ENCODE measurements at regions not wholly inside any gene's neighbourhood (a gene's known extent, or its start where the extent isn't known, plus 50 kb on each side); places are given as distances from the start of the nearest gene placed in this dataset.

- no peak overlapping the region for H3K4me3 ChIP-seq
- no peak for DNase-seq (ENCODE audit: low spot score in 2 of 2)
Observed at GRCh38 chr4:63371001-63371400, 1038.2 kb downstream of the TECRL start.

GRCh38 chr4:63361628-63362027 lies 1047.6 kb downstream of the TECRL start:
- TF ChIP-seq, protein P1, sequence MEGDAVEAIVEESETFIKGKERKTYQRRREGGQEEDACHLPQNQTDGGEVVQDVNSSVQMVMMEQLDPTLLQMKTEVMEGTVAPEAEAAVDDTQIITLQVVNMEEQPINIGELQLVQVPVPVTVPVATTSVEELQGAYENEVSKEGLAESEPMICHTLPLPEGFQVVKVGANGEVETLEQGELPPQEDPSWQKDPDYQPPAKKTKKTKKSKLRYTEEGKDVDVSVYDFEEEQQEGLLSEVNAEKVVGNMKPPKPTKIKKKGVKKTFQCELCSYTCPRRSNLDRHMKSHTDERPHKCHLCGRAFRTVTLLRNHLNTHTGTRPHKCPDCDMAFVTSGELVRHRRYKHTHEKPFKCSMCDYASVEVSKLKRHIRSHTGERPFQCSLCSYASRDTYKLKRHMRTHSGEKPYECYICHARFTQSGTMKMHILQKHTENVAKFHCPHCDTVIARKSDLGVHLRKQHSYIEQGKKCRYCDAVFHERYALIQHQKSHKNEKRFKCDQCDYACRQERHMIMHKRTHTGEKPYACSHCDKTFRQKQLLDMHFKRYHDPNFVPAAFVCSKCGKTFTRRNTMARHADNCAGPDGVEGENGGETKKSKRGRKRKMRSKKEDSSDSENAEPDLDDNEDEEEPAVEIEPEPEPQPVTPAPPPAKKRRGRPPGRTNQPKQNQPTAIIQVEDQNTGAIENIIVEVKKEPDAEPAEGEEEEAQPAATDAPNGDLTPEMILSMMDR (IDR thresholded peaks at IDR 0.05): no peak

More at GRCh38 chr4:63371001-63371400, 1038.2 kb downstream of the TECRL start:
- H3K36me3 ChIP-seq: no peaks in the 10 kb centered on the region
- H3K27me3 ChIP-seq: no peaks in the 10 kb centered on the region
- no peaks in the 10 kb centered on the region for H3K9me3 ChIP-seq
- TF ChIP-seq, protein P1 (IDR thresholded peaks at IDR 0.05): no peak
- no peaks in the 10 kb centered on the region for H3K4me1 ChIP-seq
- H3K27ac ChIP-seq: no peak overlapping the region
- intact Hi-C loops (cut with DNase I): no loop called here

DNA sequence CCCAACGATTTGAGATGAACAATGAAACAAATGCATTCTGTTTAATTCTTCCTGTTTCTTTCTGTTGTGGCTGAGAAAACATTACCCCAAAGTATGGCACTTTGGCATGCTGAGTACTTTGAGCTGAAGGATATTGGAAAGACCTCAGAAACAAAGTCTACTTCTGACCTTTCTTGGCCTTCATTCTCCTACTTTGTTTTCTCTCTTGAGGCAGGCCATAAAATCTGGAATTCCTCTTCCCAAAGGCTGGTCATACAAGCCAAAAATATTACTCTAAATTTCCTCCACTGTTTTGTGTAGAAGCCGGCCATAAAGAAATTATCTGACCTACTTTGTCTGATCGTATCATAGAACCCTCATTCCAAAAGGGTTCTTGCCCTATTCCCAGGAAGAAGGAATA lies 1048.2 kb downstream of the TECRL start:
- H3K36me3 ChIP-seq: no peaks in the 10 kb centered on the region
- H3K9me3 ChIP-seq: no peaks in the 10 kb centered on the region
- no peak overlapping the region for H3K4me3 ChIP-seq
- TF ChIP-seq, protein P1 (IDR thresholded peaks at IDR 0.05): no peak
- no peaks in the 10 kb centered on the region for H3K27me3 ChIP-seq
- no peaks in the 10 kb centered on the region for H3K4me1 ChIP-seq
- no peak for DNase-seq (ENCODE audit: low spot score in 2 of 2)
- H3K27ac ChIP-seq: no peak overlapping the region
- intact Hi-C loops (cut with DNase I): no loop called here

More at GRCh38 chr4:63361628-63362027, 1047.6 kb downstream of the TECRL start:
- no peak for DNase-seq (ENCODE audit: low spot score in 2 of 2)
- intact Hi-C loops (cut with DNase I): no loop called here
- H3K4me1 ChIP-seq: no peaks in the 10 kb centered on the region
- H3K36me3 ChIP-seq: no peaks in the 10 kb centered on the region
- H3K27me3 ChIP-seq: no peaks in the 10 kb centered on the region
- no peak overlapping the region for H3K4me3 ChIP-seq
- no peak overlapping the region for H3K27ac ChIP-seq
- H3K9me3 ChIP-seq: no peaks in the 10 kb centered on the region

DNA sequence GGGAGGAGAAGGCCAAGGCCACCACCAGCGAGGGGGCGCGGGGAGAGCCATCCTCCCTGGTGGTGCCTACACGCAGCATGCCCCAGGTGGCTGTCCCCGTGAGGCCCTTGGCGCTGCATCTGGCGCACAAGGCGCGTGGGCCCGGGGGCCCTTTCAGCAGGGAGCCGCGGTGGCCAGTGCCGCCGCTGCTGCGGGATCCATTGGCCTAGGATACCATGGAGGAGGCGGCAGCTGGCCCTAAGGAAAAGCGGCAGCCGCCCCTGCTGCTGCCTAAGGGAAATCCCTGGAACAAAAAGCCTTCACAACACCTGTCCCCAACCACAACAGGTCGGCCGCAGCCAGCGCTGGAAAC lies 1059.6 kb downstream of the TECRL start:
- H3K9me3 ChIP-seq: no peaks in the 10 kb centered on the region
- H3K36me3 ChIP-seq: no peaks in the 10 kb centered on the region
- intact Hi-C loops (cut with DNase I): no loop called here
- TF ChIP-seq, protein P1 (IDR thresholded peaks at IDR 0.05): no peak
- no peaks in the 10 kb centered on the region for H3K4me1 ChIP-seq
- no peak overlapping the region for H3K4me3 ChIP-seq
- no peaks in the 10 kb centered on the region for H3K27me3 ChIP-seq
- no peak for DNase-seq (ENCODE audit: low spot score in 2 of 2)
- no peak overlapping the region for H3K27ac ChIP-seq

DNA sequence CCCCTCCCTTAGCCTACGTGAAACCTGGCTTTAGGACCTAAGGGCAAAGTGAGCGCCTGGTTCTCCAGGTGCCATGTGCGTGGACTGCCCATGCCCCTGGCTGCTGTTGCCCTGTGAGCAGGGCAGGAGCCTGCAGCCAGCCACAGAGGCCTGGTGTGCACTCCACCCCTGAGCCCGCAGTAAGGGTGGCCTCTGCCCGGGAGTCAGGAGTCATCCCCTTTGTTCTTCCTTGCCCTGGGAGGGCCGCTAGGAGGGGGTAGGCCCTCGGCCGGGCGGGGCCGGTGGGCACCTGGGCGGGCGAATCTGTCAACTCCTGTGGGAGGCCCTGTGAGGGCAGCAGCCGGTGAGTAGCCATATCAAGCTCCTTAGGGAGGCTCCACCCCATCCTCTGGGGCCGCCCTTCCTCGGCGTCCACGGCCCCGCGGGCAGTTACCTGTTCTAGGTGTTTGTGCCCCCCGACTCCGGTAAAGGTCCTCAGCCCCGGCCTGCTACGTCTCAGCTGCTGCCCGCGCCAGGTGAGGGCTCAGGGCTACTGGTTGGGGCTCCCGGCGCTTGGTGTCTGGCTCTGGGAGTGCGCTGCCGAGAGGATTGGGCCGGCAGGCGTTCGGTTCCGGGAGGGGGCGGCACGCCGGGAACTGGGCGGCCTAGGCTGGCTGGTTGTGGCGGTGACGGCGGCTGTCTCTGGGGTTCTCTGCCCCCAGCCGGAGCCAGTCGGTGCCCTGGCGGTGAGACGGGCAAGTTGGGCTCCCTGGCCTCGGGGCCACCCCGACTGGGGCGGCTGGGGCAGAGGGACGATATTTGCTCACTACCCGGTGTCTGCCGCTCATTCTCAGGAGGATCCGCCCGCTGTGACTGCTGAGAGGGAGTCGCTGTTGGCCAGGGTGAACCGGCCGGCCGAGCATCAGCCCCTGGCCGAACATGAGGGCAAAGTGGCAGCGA lies 1060.2 kb downstream of the TECRL start:
- Histone ChIP-seq H3K4me1 (no peaks in the 10 kb centered on the region), H3K27ac (no peak overlapping the region), H3K36me3 (no peaks in the 10 kb centered on the region), H3K27me3 (no peaks in the 10 kb centered on the region), H3K9me3 (no peaks in the 10 kb centered on the region), H3K4me3 (no peak overlapping the region)
- intact Hi-C loops (cut with DNase I): no loop called here
- TF ChIP-seq, protein P1 (IDR thresholded peaks at IDR 0.05): no peak
- DNase-seq (ENCODE audit: low spot score in 2 of 2): no peak
